Psoas muscle (tissue), 7 donors: ENCODE measurements at regions not wholly inside any gene's neighbourhood (a gene's known extent, or its start where the extent isn't known, plus 50 kb on each side); places are given as distances from the start of the nearest gene placed in this dataset.

Source experiments
- ATAC-seq, 4 donors: fragments of 200-7000 bp; cut with Tn5 transposase; one replicate each; pipeline ENCODE4 v1.9.1; 2020; ENCODE audit warnings: moderate library complexity in 3 of 4, mild to moderate bottlenecking in 2 of 4
- DNase-seq, 2 donors: peaks; one replicate each; pipeline ENCODE4 v3.0.0-alpha.2; 2020
- H3K27ac ChIP-seq: fragments of 200-600 bp; one replicate; pipeline ENCODE4 v1.8.0; 2022
- H3K27me3 ChIP-seq, 3 donors: fragments of 200-600 bp in 1 of 3; one replicate each; pipeline versions ENCODE4 v1.6.1 to v1.8.0; 2013 to 2022; ENCODE audit warnings: low read length in 2 of 3, mild to moderate bottlenecking in 2 of 3, moderate library complexity in 1 of 3; ENCODE audit not compliant: insufficient read depth in 3 of 3
- H3K36me3 ChIP-seq, 2 donors: fragments of 200-600 bp in 1 of 2; one replicate each; pipeline versions ENCODE4 v1.6.1 to v1.8.0; 2013 to 2022; ENCODE audit warnings: low read depth in 1 of 2, mild to moderate bottlenecking in 1 of 2, moderate library complexity in 1 of 2; ENCODE audit not compliant: insufficient read depth in 1 of 2
- H3K4me1 ChIP-seq: fragments of 200-600 bp; one replicate; pipeline ENCODE4 v1.8.0; 2022
- H3K4me3 ChIP-seq: fragments of 200-600 bp; one replicate; pipeline ENCODE4 v1.8.0; 2022; ENCODE audit warnings: mild to moderate bottlenecking
- H3K9me3 ChIP-seq: fragments of 200-600 bp; one replicate; pipeline ENCODE4 v1.8.0; 2022
- WGBS, 3 donors: extraction: QIAGEN DNeasy Blood & Tissue Kit; methylation state at CpG; one replicate each; pipeline versions ENCODE4 v1.1.6 to v1.1.7; 2013; 5-methylcytosine and 5-hydroxymethylcytosine counted together
- intact Hi-C, 2 donors: fragments of 100-400 bp; cut with DNase I; formaldehyde crosslinking; loops; one replicate each; pipeline versions ENCODE4 v1.11.0 to v1.14.2; 2022
- TF ChIP-seq, protein P1 (sequence below): fragments of 200-600 bp; IDR thresholded peaks from one replicate; pipeline ENCODE4 v1.8.0; 2022; ENCODE audit warnings: antibody characterized with exemption
- donor health status: healthy with polysubstance abuse.
- donor health status: DM: no; HTN: no; CAD: no; lungs with moderate emphysema.
- donor health status: Bipolar disorder and iron deficiency.
- donor health status: healthy.
- donor health status: DM: yes; HTN: yes; CAD: no.
- donor health status: DM: no; HTN: no; CAD: no.
- donor health status: DM: yes; HTN: yes; CAD: no.

DNA sequence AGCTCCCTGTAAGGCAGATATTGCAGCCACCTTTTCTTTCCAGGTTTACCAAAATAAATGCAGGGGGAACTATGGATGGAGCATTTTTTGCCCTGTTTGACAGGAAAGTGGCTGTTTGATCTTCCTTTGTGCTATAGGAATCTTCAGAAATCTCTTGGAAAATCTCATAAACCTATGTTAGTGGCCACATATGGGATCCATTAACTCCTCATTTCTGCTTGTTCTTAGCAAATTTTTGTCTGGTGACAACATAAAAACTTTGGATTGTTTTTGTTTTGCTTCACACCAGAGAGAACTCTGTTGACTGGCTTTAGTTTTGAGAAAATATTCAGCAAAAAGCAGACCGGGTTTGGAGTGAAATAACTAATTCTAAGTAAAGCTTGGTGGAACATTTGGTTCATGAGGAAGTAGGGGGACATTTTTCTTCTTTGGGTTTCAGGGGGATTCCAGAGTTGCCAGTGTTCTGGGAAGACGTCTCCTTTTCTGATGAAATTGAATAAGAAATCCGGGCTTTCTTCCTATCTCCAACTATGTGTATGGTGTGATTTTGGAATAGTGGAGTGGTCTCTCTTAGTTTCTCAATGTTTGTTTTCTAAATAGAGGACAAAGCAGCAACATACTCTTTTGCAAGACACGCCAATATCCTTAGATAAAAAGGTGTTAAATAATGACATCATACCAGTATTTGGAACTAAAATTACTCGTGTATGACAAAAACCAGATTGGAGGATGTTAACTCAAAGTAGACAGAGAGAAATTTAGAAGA lies 174.4 kb downstream of the ICOS start:
- H3K4me1 ChIP-seq, result no peaks in the 10 kb centered on the region
- H3K36me3 ChIP-seq, result no peaks in the 10 kb centered on the region
- DNase-seq, result no peak
- 60 to 64% (median 63%) methylated on average over 5 of the region's 5 CpGs for WGBS, 3 donors
- intact Hi-C loops, result no loop called here
- TF ChIP-seq, protein P1, sequence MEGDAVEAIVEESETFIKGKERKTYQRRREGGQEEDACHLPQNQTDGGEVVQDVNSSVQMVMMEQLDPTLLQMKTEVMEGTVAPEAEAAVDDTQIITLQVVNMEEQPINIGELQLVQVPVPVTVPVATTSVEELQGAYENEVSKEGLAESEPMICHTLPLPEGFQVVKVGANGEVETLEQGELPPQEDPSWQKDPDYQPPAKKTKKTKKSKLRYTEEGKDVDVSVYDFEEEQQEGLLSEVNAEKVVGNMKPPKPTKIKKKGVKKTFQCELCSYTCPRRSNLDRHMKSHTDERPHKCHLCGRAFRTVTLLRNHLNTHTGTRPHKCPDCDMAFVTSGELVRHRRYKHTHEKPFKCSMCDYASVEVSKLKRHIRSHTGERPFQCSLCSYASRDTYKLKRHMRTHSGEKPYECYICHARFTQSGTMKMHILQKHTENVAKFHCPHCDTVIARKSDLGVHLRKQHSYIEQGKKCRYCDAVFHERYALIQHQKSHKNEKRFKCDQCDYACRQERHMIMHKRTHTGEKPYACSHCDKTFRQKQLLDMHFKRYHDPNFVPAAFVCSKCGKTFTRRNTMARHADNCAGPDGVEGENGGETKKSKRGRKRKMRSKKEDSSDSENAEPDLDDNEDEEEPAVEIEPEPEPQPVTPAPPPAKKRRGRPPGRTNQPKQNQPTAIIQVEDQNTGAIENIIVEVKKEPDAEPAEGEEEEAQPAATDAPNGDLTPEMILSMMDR, result no peak
- no peaks in the 10 kb centered on the region for H3K9me3 ChIP-seq
- H3K4me3 ChIP-seq, result no peak overlapping the region
- no peak for ATAC-seq
- no peak overlapping the region for H3K27ac ChIP-seq
- no peaks in the 10 kb centered on the region for H3K27me3 ChIP-seq

DNA sequence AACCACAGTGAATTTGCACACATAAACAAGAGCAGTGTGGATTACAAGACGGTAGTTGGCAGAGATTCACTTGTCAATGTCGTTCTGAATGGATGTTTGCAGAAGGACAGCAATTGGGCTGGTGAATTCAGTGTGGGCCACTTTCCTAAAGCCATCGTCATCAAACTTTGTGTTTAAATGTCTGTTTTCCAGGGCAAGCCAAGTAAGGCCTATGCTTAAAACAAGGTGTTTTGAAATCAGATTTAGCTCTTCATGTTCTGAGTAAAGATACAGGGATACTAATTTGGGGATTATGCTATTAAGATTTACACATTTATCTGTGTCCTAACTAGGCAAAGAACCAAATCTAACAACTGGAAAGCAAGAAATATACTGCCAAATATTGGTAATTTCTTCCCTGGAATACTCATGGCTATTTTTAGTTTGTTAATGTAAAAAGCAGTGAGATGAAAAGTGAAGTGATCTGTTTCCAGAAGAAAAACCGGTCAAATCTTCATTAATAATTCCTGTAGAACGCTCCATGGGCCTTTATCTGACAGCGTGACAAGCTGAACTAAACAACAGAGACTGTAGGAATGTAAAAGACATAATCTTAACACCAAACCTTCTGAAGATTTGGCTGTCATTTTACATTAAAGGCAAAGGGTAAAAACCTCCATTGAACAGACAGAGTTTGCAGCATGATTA lies 175.7 kb downstream of the ICOS start:
- Histone ChIP-seq H3K4me3 (no peak overlapping the region), H3K27me3 (no peaks in the 10 kb centered on the region), H3K27ac (no peak overlapping the region), H3K9me3 (no peaks in the 10 kb centered on the region), H3K4me1 (no peaks in the 10 kb centered on the region), H3K36me3 (no peaks in the 10 kb centered on the region)
- WGBS, 3 donors, result 51 to 55% (median 54%) methylated on average over 6 of the region's 6 CpGs
- DNase-seq (no peak), ATAC-seq (no peak)
- intact Hi-C loops, result no loop called here
- TF ChIP-seq, protein P1, result no peak

DNA sequence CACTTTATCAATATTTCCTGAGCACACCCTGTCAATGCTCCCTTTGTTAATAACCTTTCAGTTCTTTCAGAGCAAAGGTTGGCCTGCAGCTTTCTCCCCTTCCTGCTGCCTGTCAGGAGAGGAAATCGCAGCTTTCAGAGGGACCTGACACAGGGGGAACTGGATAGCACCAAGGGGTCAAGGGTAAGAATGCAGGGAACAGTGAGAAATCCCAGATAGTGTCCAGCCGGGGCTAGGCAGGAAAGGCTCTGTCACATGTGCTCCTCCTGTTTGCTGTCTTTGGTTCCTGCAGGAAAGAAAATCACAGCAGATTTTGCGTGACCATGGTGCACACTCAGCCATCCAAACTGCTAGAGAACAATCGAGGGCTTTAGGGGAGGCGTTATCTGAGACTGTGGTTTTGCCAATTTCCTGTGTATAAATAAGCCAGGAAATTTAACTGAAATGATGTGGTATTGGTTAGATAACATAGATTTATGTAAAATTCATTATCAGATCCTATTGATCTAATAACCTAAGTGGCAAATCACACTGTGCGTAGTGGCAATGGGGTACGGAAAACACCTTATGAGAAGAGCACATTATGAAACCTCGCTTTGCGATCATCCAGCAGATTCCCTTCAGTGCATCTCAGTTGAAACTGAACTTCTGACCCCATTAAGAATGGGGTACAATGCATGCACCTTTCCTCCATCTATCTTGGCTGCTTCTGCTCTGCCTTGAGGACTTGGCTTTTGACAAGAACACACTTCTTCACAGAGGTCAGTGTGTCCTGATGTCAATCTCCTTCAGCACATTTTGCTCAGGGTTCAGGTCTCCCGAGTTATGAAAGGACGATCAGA lies 178.0 kb downstream of the ICOS start:
- Histone ChIP-seq H3K9me3 (no peaks in the 10 kb centered on the region), H3K27me3 (no peaks in the 10 kb centered on the region), H3K4me3 (no peak overlapping the region), H3K36me3 (no peaks in the 10 kb centered on the region), H3K4me1 (no peaks in the 10 kb centered on the region), H3K27ac (no peak overlapping the region)
- 60 to 63% (median 60%) methylated on average over 11 of the region's 11 CpGs for WGBS, 3 donors
- intact Hi-C loops, result no loop called here
- TF ChIP-seq, protein P1, result no peak
- DNase-seq, result no peak
- no peak for ATAC-seq

DNA sequence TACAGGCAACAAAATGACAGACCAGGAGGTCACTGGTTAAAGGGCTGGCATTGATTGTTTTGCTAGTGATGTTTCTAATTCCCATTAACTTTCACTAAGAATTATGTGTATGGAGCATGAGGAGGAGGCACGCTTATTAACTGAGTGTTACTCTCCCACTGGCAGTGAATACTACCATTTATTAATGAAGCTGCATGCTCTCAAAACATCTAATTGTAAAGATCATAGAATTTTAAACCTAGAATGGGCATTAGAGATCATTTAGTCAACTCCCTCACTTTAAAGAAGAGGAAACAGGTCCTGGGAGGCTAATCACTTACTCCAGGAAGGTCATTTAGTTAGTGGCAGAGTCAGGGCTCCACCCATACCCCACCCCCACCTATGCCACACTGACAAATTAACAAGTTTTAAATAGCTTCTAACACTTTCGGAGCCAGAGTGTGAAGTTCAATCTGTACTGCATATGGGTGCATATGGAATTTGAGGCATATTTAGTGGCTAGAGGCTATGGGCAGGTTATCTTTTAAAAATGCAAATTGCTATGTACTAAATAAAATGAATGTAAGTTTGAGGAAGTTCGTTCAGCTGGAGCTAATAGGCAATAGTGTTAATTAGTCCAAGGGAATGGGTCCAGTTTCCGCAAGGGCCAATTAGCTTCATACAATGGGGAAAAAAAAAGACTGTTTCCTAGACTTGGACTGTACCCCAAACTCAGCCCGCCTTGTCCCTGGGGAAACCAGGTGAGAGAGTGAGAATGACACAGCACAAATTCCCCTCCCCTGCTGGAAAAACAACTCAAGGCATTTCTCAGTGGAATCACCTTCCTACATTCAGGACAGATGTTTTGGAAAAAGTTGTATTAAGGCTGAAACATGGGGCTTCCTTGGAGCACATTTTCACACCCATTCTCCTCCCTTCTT lies 178.8 kb downstream of the ICOS start:
- DNase-seq, result no peak
- 70 to 81% (median 74%) methylated on average over 5 of the region's 5 CpGs for WGBS, 3 donors
- intact Hi-C loops, result no loop called here
- no peaks in the 10 kb centered on the region for H3K36me3 ChIP-seq
- no peaks in the 10 kb centered on the region for H3K27me3 ChIP-seq
- H3K4me1 ChIP-seq, result no peaks in the 10 kb centered on the region
- ATAC-seq, result no peak
- H3K4me3 ChIP-seq, result no peak overlapping the region
- no peak overlapping the region for H3K27ac ChIP-seq
- TF ChIP-seq, protein P1, result no peak
- H3K9me3 ChIP-seq, result no peaks in the 10 kb centered on the region
